HG03521 (cell line): ENCODE measurements at regions not wholly inside any gene's neighbourhood (a gene's known extent, or its start where the extent isn't known, plus 50 kb on each side); places are given as distances from the start of the nearest gene placed in this dataset.
A peak's percentile ranks its signal among the peaks of the same experiment; 100 is the strongest.

Experiments
- ATAC-seq: cut with Tn5 transposase; IDR thresholded peaks from one replicate; pipeline ENCODE4 v1.9.1; 2021; ENCODE audit warnings: mild to moderate bottlenecking, moderate library complexity; ENCODE audit not compliant: unreplicated experiment

- no peak for ATAC-seq
Observed at GRCh38 chr9:99430301-99430700, 208.2 kb downstream of the SEC61B start.

- no peak for ATAC-seq
Observed at GRCh38 chr9:99431103-99431502, 209.0 kb downstream of the SEC61B start.

- ATAC-seq: no peak
Observed at GRCh38 chr9:99432075-99432474, 210.0 kb downstream of the SEC61B start.

GRCh38 chr9:99433095-99433494, 211.0 kb downstream of the SEC61B start:
- no peak for ATAC-seq

- ATAC-seq: peak; percentile 96
Observed at GRCh38 chr9:99433555-99433954, 211.5 kb downstream of the SEC61B start.

- no peak for ATAC-seq
Observed at GRCh38 chr9:99436616-99437015, 214.5 kb downstream of the SEC61B start.

- ATAC-seq: no peak
Observed at GRCh38 chr9:99437145-99437544, 215.1 kb downstream of the SEC61B start.

GRCh38 chr9:99438596-99438995, 216.5 kb downstream of the SEC61B start:
- ATAC-seq: no peak

- ATAC-seq: no peak
Observed at GRCh38 chr9:99441829-99442228, 219.7 kb downstream of the SEC61B start.

GRCh38 chr9:99445371-99445891, 223.3 kb downstream of the SEC61B start:
- no peak for ATAC-seq

- ATAC-seq: no peak
Observed at GRCh38 chr9:99445920-99446319, 223.8 kb downstream of the SEC61B start.

GRCh38 chr9:99447951-99448350, 225.9 kb downstream of the SEC61B start:
- no peak for ATAC-seq

GRCh38 chr9:99449726-99450125, 227.6 kb downstream of the SEC61B start:
- ATAC-seq: no peak

GRCh38 chr9:99451112-99451606, 229.1 kb downstream of the SEC61B start:
- ATAC-seq: no peak

- ATAC-seq: no peak
Observed at GRCh38 chr9:99457406-99457805, 235.3 kb downstream of the SEC61B start.

GRCh38 chr9:99457981-99458380, 235.9 kb downstream of the SEC61B start:
- ATAC-seq: no peak

- ATAC-seq: no peak
Observed at GRCh38 chr9:99459919-99460318, 237.8 kb downstream of the SEC61B start.

GRCh38 chr9:99463131-99463530, 241.0 kb downstream of the SEC61B start:
- ATAC-seq: no peak

GRCh38 chr9:99464568-99464967, 242.5 kb downstream of the SEC61B start:
- ATAC-seq: no peak

GRCh38 chr9:99465231-99465907, 243.3 kb downstream of the SEC61B start:
- no peak for ATAC-seq

- no peak for ATAC-seq
Observed at GRCh38 chr9:99466104-99466503, 244.0 kb downstream of the SEC61B start.

- ATAC-seq: no peak
Observed at GRCh38 chr9:99466781-99467180, 244.7 kb downstream of the SEC61B start.

GRCh38 chr9:99471033-99471432, 249.0 kb downstream of the SEC61B start:
- ATAC-seq: no peak
